ENCODE measurements at regions not wholly inside any gene's neighbourhood (a gene's known extent, or its start where the extent isn't known, plus 50 kb on each side); places are given as distances from the start of the nearest gene placed in this dataset.

GRCh38 chr3:107892955-107893624 is 197.7 kb downstream of the CD47 start:
- no peak for TF ChIP-seq POLR2A (IDR thresholded peaks at IDR 0.05)
- no peak for TF ChIP-seq CTCF (IDR thresholded peaks at IDR 0.05)
- no peak for DNase-seq
- intact Hi-C loops (cut with DNase I): no loop called here
- H3K9me3 ChIP-seq: peaks cover 0 to 6% (median 0%) of the 10 kb centered on the region in 12 donors
- no peak overlapping the region for H3K4me3 ChIP-seq
- H3K4me1 ChIP-seq: no peaks in the 10 kb centered on the region
- no peaks in the 10 kb centered on the region for H3K36me3 ChIP-seq
- no peak overlapping the region for H3K27ac ChIP-seq
- no peak for ATAC-seq
- H3K27me3 ChIP-seq: peaks cover 0 to 38% (median 5%) of the 10 kb centered on the region in 9 donors
- WGBS, 4 donors: 54 to 60% (median 56%) methylated on average over 7 of the region's 7 CpGs

- Histone ChIP-seq H3K4me1 (no peaks in the 10 kb centered on the region), H3K27ac (no peak overlapping the region), H3K36me3 (no peaks in the 10 kb centered on the region), H3K27me3 (no peaks in the 10 kb centered on the region), H3K4me3 (no peak overlapping the region), H3K9me3 (peaks cover 0 to 6% (median 0%) of the 10 kb centered on the region in 12 donors)
- intact Hi-C loops (cut with DNase I): no loop called here
- ATAC-seq (peak in 2 of 4 donors; percentile 38 to 76), DNase-seq (peak in 3 of 5 donors; percentile 21 to 41 (median 36))
- TF ChIP-seq POLR2A (IDR thresholded peaks at IDR 0.05) (no peak), CTCF (IDR thresholded peaks at IDR 0.05) (peak in 1 of 12 donors; percentile 7)
- 26 to 64% (median 48%) methylated on average over 2 of the region's 2 CpGs for WGBS, 4 donors
Measured at GRCh38 chr3:107884719-107885460, 205.9 kb downstream of the CD47 start.

GRCh38 chr3:107884028-107884427 is 206.8 kb downstream of the CD47 start:
- intact Hi-C loops (cut with DNase I): no loop called here
- Histone ChIP-seq H3K4me3 (no peak overlapping the region), H3K4me1 (no peaks in the 10 kb centered on the region), H3K9me3 (peaks cover 0 to under 1% (median 0%) of the 10 kb centered on the region in 12 donors), H3K27ac (no peak overlapping the region), H3K27me3 (no peaks in the 10 kb centered on the region), H3K36me3 (no peaks in the 10 kb centered on the region)
- ATAC-seq (no peak), DNase-seq (no peak)
- TF ChIP-seq CTCF (IDR thresholded peaks at IDR 0.05) (no peak), POLR2A (IDR thresholded peaks at IDR 0.05) (no peak)

DNA sequence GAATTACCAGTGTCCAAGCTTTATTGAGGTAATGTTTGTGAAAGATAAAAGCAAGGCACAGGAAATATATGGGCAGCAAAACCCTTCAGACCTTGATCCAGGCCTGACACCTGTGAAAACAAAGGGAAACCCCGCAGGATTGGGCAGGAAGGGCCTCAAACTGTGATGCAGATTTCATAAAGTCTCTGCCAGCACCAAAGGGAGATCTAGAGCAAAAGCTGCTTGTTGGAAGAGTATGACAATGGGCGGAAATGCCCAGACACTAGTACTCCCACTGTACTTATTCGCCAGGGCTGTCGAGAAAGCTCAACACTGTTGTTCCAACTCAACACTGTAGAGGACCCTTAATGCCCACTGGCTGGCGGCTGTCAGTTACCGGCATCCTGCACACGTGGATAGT is 207.9 kb downstream of the CD47 start:
- DNase-seq (no peak), ATAC-seq (no peak)
- intact Hi-C loops (cut with DNase I): no loop called here
- TF ChIP-seq POLR2A (IDR thresholded peaks at IDR 0.05): no peak
- H3K4me1 ChIP-seq: no peaks in the 10 kb centered on the region
- no peak overlapping the region for H3K27ac ChIP-seq
- H3K9me3 ChIP-seq: no peaks in the 10 kb centered on the region
- H3K36me3 ChIP-seq: no peaks in the 10 kb centered on the region
- no peak overlapping the region for H3K4me3 ChIP-seq
- H3K27me3 ChIP-seq: no peaks in the 10 kb centered on the region
- 70 to 82% (median 76%) methylated on average over 7 of the region's 7 CpGs for WGBS, 4 donors
